ENCODE measurements at regions not wholly inside any gene's neighbourhood (a gene's known extent, or its start where the extent isn't known, plus 50 kb on each side); places are given as distances from the start of the nearest gene placed in this dataset.

DNA sequence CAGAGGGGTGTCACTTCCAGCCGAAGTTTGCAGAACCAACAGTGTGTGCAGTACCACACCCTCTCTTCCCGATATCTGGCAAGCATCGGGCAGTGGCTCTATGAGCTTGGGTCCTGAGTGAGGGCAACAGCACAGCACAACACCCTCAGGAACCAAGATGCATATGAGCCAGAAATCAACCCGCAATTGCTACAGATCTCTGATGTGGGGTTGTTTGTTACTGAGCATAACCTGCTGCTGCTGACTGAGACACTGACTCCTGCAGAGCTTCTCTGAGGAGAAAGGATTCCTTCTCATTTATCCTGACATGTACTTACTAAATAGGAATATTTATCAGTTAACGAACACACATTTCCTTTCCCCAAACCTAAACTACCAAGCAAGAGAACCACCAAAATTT is 218.3 kb downstream of the RBFOX3 start:
- no peak for DNase-seq

- DNase-seq = peak; percentile 60 to 68
Observed at GRCh38 chr17:79391376-79392233, 219.2 kb downstream of the RBFOX3 start.

- DNase-seq = no peak
Observed at GRCh38 chr17:79389896-79390295, 221.0 kb downstream of the RBFOX3 start.

DNA sequence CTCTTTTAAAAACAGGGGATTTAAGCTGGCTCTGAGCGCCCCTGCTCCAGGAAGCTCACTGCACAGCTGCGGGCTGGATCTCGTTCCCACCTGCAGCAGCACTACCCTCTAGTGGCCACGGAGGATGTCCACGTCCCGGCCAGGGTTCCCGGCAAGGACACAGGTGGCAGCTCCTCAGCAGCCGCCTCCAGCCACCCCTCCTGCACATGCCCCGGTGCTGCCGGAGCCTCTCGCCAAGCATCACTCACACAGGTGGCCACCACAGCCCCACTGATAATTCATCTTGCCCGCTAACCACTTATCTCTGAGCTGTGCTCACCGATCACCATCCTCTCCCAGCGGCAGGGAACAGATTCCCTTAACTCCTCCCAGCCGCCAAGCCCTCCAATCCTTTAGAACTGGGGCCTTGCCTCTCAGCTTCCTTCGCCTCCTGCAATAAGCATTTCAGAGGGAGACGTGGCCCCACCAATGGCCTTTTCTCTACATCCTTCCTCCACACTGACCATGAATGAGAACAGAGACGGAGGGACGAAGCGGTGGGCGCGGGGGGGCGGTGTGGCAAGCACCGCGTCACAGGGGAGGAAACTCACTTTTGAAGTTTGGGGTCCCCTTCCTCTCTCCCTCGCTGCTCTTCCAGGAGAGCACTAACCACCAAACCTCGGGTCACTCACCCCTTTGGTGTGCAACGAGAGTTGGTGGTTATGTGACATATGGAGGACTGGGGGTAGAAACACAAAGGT is 222.1 kb downstream of the RBFOX3 start:
- DNase-seq = no peak

DNA sequence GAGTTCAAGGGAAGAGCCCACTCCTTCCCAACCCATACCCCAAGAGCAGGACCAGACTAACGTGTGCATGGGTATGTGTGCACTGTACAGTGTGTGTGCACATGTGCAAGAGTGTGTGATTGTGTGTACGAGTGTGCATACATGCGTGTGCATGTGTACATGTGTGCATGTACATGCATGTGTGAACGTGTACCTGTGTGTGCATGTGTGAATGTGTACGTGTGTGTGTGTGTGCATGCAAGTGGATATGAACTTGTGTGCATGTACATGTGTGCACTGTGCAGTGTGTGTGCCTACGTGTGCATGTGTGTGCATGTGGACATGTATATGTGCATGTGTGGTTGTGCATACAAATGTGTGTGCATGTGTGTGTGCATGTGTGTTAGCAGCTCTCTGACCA is 223.1 kb downstream of the RBFOX3 start:
- DNase-seq = no peak

DNA sequence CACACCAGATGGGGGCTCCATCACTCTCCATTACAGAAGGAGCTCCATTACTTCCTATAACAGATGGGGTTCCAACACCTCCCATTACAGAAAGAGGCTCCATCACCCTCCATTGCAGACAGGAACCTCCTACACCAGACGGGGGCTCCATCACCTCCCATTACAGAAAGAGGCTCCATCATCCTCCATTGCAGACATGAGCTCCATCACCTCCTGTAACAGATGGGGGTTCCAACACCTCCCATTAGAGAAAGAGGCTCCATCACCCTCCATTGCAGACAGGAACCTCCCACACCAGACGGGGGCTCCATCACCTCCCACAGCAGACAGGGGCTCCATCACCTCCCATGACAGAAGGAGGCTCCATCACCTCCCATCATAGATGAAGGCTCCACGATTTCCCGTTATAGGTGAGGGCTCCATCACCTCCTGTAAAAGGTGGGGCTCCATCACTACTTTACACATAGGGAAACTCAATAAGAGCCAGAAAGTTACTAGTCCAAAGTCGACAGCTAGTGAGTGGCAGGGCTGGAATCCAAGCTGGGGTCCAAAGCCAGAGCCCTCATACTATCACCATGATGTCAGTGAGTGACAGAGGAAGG is 224.8 kb downstream of the RBFOX3 start:
- DNase-seq = no peak

DNA sequence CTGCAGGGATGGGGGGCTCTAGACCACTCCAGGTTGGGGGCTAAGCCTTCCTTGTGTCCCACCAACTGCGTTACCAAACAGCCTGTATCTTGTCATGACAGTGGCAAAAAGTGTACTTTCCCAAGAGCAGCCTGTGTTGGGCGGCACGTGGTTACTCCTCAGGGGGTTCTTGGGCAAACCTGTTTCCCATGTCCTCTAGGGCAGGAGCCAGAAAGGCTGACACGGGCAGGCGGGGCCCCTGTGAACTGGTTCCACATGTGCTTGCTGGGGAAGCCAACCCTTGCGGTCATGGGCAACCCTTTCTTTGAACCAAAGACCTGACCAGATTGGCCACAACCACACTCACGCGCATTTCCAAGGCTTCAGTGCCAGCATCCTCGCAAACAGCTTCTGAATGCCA is 228.5 kb downstream of the RBFOX3 start:
- no peak for DNase-seq

DNA sequence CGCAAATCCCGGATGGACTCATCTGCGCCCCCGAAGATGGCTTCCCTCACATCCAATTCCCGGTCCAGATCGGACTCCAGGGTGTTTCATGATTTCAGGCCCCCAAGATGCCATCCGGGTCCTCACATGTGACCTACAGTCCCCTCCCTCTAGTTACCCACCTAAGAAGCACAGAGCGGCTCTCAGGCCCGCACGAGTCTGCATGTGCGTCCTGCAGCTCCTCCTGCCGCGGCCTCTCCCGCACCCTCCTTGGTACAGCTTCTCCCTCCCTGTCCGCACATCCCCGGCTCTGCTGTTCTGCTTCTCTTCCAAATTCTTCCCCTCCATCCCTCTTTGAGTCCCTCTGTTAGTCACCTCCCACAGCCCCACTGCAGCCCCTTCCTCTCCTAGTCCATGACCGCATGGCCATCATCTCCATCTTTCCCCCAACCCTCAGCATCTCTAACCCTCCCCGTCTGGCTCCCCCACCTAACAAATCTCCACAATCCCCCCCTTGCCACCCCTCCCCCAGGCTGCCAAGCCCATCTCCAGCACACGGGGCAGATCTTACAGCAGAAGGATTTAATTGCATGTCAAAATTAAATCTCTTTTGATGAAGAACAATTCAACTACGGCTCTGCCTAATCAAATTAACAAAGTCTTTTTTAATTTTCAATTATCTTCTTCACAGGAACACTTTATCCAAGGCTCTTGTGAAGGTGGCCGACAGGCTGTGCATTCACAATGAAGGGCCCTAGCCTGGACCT is 231.0 kb downstream of the RBFOX3 start:
- no peak for DNase-seq

GRCh38 chr17:79377230-79377786 is 233.5 kb downstream of the RBFOX3 start:
- DNase-seq = no peak

GRCh38 chr17:79374807-79375206 is 236.0 kb downstream of the RBFOX3 start:
- DNase-seq = no peak

DNA sequence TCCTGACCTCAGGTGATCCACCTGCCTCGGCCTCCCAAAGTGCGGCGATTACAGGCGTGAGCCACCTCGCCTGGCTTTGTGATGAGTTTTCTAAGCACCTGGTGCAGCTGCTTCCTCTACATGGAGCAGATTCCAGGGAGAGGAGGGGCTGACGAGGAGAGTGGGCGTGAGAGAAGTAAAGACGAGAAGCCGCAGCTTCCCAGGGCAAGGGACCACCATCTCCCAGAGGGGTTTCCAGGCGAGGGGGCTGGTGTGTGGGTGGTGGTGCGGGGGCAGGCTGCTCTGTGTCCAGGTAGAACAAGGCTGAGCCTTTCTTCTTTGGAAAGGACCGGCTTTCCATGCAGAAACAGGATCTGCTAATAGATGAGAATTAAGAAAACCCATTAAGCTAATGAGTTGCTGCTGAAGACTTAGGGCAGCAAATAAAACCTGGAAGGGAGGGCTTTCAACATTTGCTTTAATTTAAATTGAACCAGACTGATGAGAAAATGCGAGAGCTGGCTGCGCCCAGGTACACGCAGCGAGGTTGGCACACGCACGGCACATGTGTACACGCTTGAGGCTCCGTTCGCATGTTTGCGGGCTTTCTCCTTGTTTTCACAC is 236.7 kb downstream of the RBFOX3 start:
- DNase-seq = no peak

DNA sequence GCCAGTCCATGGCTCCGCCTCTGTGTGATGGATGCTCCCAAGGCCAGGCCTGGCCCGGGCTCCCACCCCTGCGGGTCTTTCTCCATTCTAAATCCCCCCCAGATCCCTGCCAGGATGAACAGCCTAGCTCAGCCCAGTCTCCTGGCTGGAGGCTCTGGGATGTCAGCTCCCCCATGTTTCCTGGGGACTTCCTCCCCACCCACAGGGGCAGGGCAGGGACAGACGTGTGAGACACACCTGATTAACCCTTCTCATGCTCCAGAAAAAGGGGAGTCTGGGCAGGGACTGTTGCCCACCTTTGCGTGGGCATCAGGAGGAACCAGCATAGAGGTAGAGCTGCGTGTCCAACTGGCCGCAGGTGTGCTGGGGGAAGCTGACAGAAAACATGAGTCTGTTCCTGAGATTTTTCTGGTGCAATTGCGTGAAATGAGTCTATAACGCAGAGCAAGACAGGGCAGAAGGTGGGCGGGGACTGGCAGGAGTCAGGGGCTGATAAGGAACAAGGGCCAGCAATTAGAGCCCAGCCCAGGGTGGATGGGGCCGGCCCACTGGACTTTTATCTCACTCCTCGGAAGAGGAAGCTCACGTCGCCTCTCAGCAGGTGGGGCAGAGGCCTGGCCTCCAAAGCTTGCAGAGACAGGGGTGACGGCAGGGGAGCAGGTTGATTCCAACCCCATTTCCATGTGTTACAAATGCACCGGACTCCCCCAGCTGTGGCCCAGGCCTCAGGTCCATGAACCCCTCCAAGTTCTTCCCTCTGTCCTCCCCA is 238.2 kb downstream of the RBFOX3 start:
- no peak for DNase-seq

DNA sequence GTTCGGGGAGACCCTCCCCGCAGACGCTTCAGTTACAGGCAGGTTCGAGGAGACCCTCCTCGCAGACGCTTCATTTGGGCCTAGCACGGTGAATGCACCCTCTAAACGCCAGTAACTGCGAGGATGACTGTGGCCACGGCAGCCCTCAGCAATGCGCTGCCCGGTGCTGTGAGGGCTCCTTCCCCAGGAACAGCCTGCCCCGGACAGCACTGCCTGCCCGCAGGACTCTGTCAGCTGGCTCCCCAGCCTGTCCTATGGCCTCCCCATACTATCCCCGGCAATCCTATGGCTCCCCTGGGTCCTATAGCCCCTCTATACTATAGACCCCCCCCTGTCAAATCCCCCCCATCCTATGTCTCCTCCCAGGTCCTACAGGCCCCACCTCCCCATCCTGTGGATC is 238.9 kb downstream of the RBFOX3 start:
- no peak for DNase-seq

GRCh38 chr17:79370594-79370993 is 240.3 kb downstream of the RBFOX3 start:
- no peak for DNase-seq

- DNase-seq = no peak
Observed at GRCh38 chr17:79370126-79370525, 240.7 kb downstream of the RBFOX3 start.

GRCh38 chr17:79369532-79369931 is 241.3 kb downstream of the RBFOX3 start:
- no peak for DNase-seq

DNA sequence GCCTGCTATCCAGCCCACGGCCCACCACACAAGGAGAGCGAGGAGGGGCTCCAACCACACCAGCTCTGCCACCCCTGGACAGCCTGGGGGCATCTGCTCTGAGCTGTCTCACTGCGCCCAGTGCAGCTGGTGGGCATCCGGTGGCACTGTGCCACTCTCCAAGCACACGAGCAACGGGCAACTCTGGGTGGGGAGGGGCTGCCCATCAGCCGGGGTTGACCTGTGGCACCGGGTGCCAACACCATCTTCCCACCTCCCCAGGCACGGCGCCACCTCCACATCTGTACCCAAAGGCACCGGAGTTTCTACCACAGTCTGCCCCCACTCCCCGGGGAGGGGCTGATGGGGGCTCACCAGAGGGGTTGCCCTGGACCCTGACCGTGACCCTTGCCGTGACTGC is 241.8 kb downstream of the RBFOX3 start:
- no peak for DNase-seq

- no peak for DNase-seq
Observed at GRCh38 chr17:79368521-79368920, 242.3 kb downstream of the RBFOX3 start.

- DNase-seq = no peak
Observed at GRCh38 chr17:79366988-79367571, 243.8 kb downstream of the RBFOX3 start.

- DNase-seq = no peak
Observed at GRCh38 chr17:79365836-79366770, 244.7 kb downstream of the RBFOX3 start.

All from activated CD4-positive, alpha-beta T cell treated with anti-CD3 and anti-CD28 coated beads for 4 hours (primary cell).